ENCODE measurements at regions not wholly inside any gene's neighbourhood (a gene's known extent, or its start where the extent isn't known, plus 50 kb on each side); places are given as distances from the start of the nearest gene placed in this dataset.

DNA sequence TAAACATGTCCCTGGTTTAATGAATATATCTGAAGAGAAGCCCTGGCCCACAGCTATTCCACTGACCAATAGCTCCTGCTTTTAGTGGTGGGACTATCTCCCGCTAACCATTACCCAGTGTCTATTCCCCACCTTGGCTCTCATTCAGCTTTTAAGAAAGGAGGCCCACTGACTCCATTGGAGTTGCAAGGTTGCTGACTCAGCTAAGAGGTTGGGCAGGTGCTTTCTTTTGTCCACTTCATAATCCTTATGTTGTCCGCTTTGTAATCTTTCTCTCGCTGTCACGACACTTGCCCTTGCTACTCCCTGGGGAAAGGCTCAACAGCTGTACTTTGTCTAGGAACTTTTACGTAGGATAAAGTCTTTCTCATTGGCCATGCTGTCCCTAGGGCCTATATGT is 453.4 kb upstream of the CCDC196 start:
- DNase-seq, result no peak
- Histone ChIP-seq H3K27me3 (no peaks in the 10 kb centered on the region), H3K27ac (no peak overlapping the region), H3K4me3 (no peak overlapping the region), H3K4me1 (no peaks in the 10 kb centered on the region), H3K36me3 (no peaks in the 10 kb centered on the region), H3K9me3 (peaks cover 0 to 6% (median 0%) of the 10 kb centered on the region in 4 donors)
- TF ChIP-seq, protein P1, sequence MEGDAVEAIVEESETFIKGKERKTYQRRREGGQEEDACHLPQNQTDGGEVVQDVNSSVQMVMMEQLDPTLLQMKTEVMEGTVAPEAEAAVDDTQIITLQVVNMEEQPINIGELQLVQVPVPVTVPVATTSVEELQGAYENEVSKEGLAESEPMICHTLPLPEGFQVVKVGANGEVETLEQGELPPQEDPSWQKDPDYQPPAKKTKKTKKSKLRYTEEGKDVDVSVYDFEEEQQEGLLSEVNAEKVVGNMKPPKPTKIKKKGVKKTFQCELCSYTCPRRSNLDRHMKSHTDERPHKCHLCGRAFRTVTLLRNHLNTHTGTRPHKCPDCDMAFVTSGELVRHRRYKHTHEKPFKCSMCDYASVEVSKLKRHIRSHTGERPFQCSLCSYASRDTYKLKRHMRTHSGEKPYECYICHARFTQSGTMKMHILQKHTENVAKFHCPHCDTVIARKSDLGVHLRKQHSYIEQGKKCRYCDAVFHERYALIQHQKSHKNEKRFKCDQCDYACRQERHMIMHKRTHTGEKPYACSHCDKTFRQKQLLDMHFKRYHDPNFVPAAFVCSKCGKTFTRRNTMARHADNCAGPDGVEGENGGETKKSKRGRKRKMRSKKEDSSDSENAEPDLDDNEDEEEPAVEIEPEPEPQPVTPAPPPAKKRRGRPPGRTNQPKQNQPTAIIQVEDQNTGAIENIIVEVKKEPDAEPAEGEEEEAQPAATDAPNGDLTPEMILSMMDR (IDR thresholded peaks at IDR 0.05), result no peak
- TF ChIP-seq POLR2A (IDR thresholded peaks at IDR 0.05), result no peak

DNA sequence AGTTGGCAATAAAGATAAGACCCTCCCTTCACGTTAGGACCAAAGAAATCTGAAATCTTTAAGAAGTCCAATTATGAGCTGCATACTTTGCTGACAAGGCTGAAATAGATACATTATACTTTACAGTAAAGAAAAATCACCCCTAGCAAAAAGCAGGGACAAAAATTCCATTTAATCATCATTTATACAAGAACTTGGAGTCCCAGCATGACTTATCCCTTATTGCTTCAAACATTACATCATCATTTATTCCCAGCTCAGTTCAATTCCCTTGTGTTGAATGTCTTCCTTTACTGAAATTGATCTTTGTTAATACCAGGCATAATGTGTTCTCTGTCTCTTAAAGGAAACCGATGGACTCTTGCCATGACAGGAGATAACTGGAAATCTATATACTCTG is 449.6 kb upstream of the CCDC196 start:
- H3K36me3 ChIP-seq, result no peaks in the 10 kb centered on the region
- H3K27me3 ChIP-seq, result no peaks in the 10 kb centered on the region
- H3K9me3 ChIP-seq, result peaks cover 0 to 1% (median 0%) of the 10 kb centered on the region in 4 donors
- H3K27ac ChIP-seq, result no peak overlapping the region
- TF ChIP-seq, protein P1 (IDR thresholded peaks at IDR 0.05), result no peak
- TF ChIP-seq POLR2A (IDR thresholded peaks at IDR 0.05), result no peak
- no peak overlapping the region for H3K4me3 ChIP-seq
- H3K4me1 ChIP-seq, result no peaks in the 10 kb centered on the region
- no peak for DNase-seq

- Histone ChIP-seq H3K36me3 (no peaks in the 10 kb centered on the region), H3K27ac (no peak overlapping the region), H3K9me3 (no peaks in the 10 kb centered on the region), H3K4me1 (no peaks in the 10 kb centered on the region), H3K4me3 (no peak overlapping the region), H3K27me3 (no peaks in the 10 kb centered on the region)
- TF ChIP-seq POLR2A (IDR thresholded peaks at IDR 0.05), result no peak
- TF ChIP-seq, protein P1 (IDR thresholded peaks at IDR 0.05), result no peak
- DNase-seq, result no peak
Measured at GRCh38 chr14:66037361-66037760, 448.8 kb upstream of the CCDC196 start.

- Histone ChIP-seq H3K27ac (no peak overlapping the region), H3K4me1 (no peaks in the 10 kb centered on the region), H3K27me3 (no peaks in the 10 kb centered on the region), H3K36me3 (no peaks in the 10 kb centered on the region), H3K4me3 (no peak overlapping the region), H3K9me3 (no peaks in the 10 kb centered on the region)
- no peak for DNase-seq
- TF ChIP-seq, protein P1 (IDR thresholded peaks at IDR 0.05), result no peak
- TF ChIP-seq POLR2A (IDR thresholded peaks at IDR 0.05), result no peak
Measured at GRCh38 chr14:66038212-66038611, 448.0 kb upstream of the CCDC196 start.

GRCh38 chr14:66038618-66039017 is 447.6 kb upstream of the CCDC196 start:
- TF ChIP-seq, protein P1 (IDR thresholded peaks at IDR 0.05), result no peak
- no peak for TF ChIP-seq POLR2A (IDR thresholded peaks at IDR 0.05)
- Histone ChIP-seq H3K27ac (no peak overlapping the region), H3K36me3 (no peaks in the 10 kb centered on the region), H3K9me3 (no peaks in the 10 kb centered on the region), H3K4me1 (no peaks in the 10 kb centered on the region), H3K27me3 (no peaks in the 10 kb centered on the region), H3K4me3 (no peak overlapping the region)
- DNase-seq, result no peak

- no peaks in the 10 kb centered on the region for H3K36me3 ChIP-seq
- TF ChIP-seq POLR2A (IDR thresholded peaks at IDR 0.05), result no peak
- TF ChIP-seq, protein P1 (IDR thresholded peaks at IDR 0.05), result no peak
Measured at GRCh38 chr14:66039495-66039894, 446.7 kb upstream of the CCDC196 start.

More at GRCh38 chr14:66039495-66039894, 446.7 kb upstream of the CCDC196 start:
- H3K4me3 ChIP-seq, result no peak overlapping the region
- no peaks in the 10 kb centered on the region for H3K27me3 ChIP-seq
- no peak overlapping the region for H3K27ac ChIP-seq
- no peaks in the 10 kb centered on the region for H3K4me1 ChIP-seq
- DNase-seq, result no peak
- H3K9me3 ChIP-seq, result no peaks in the 10 kb centered on the region

All from Peyer's patch (tissue), 4 donors.